K562 (cell line): ENCODE measurements at regions not wholly inside any gene's neighbourhood (a gene's known extent, or its start where the extent isn't known, plus 50 kb on each side); places are given as distances from the start of the nearest gene placed in this dataset.

Experiments
- AFF1 ChIP-seq, 2 experiments: fragments of 450-650 bp; IDR thresholded peaks; 2 replicates each; pipeline ENCODE4 v1.6.1; 2018; ENCODE audit warnings: mild to moderate bottlenecking in 2 of 2, low read depth in 1 of 2; ENCODE audit not compliant: partially characterized antibody in 2 of 2
- CBFA2T2 ChIP-seq: fragments of 450-650 bp; conservative IDR thresholded peaks from 2 replicates; pipeline ENCODE4 v1.6.1; 2017; ENCODE audit warnings: mild to moderate bottlenecking
- DACH1 ChIP-seq: fragments of 450-650 bp; IDR thresholded peaks from 2 replicates; pipeline ENCODE4 v1.6.1; 2018; ENCODE audit not compliant: partially characterized antibody
- DNMT1 ChIP-seq: fragments of 450-650 bp; IDR thresholded peaks from 2 replicates; pipeline ENCODE4 v1.6.1; 2016; ENCODE audit warnings: antibody characterized with exemption, mild to moderate bottlenecking
- RBM22 ChIP-seq: fragments of 200-400 bp; formaldehyde crosslinking; IDR thresholded peaks from 2 replicates; pipeline ENCODE4 v1.6.1; 2018; ENCODE audit warnings: low read length, low read depth; ENCODE audit not compliant: poor library complexity, severe bottlenecking
- TAF1 ChIP-seq: IDR thresholded peaks from 2 replicates; pipeline ENCODE4 v1.6.1; 2011; ENCODE audit warnings: mild to moderate bottlenecking, low read length, moderate library complexity; ENCODE audit not compliant: insufficient read depth, control insufficient read depth, severe bottlenecking; ENCODE audit errors: extremely low read depth
- TAF15 ChIP-seq: fragments of 200-400 bp; formaldehyde crosslinking; IDR thresholded peaks from 2 replicates; pipeline ENCODE4 v1.6.1; 2017; ENCODE audit warnings: mild to moderate bottlenecking, low read depth, low read length, moderate library complexity
- TAF7 ChIP-seq: fragments of 450-650 bp; IDR thresholded peaks from 2 replicates; pipeline ENCODE4 v1.6.1; 2016; ENCODE audit warnings: missing genetic modification characterization, missing compliant biosample characterization
- ZNF398 ChIP-seq: fragments of 250-450 bp; sonication (Bioruptor Pico); IDR thresholded peaks from 2 replicates; pipeline ENCODE4 v1.8.0; 2021; ENCODE audit warnings: moderate library complexity, mild to moderate bottlenecking, inconsistent platforms
- ZNF75A ChIP-seq: fragments of 450-650 bp; formaldehyde crosslinking; IDR thresholded peaks from 2 replicates; pipeline ENCODE4 v1.4.0; 2020; ENCODE audit warnings: mild to moderate bottlenecking
- ZNF76 ChIP-seq: fragments of 250-450 bp; sonication (Bioruptor Pico); IDR thresholded peaks from 2 replicates; pipeline ENCODE4 v1.4.0; 2020; ENCODE audit warnings: mild to moderate bottlenecking, moderate library complexity, borderline replicate concordance
- TF ChIP-seq, protein P1 (sequence below): fragments of 450-650 bp; IDR thresholded peaks from 2 replicates; pipeline ENCODE4 v1.6.1; 2016; ENCODE audit warnings: missing biosample characterization, missing genetic modification characterization

- no peak for TF ChIP-seq ZNF398 (CRISPR knock-in tag)
- no peak for TF ChIP-seq TAF15
- TF ChIP-seq RBM22, result no peak
- no peak for TF ChIP-seq ZNF75A (CRISPR knock-in tag)
- no peak for TF ChIP-seq DNMT1
- TF ChIP-seq CBFA2T2, result no peak
- TF ChIP-seq, protein P1, sequence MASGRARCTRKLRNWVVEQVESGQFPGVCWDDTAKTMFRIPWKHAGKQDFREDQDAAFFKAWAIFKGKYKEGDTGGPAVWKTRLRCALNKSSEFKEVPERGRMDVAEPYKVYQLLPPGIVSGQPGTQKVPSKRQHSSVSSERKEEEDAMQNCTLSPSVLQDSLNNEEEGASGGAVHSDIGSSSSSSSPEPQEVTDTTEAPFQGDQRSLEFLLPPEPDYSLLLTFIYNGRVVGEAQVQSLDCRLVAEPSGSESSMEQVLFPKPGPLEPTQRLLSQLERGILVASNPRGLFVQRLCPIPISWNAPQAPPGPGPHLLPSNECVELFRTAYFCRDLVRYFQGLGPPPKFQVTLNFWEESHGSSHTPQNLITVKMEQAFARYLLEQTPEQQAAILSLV (tag), result no peak
- TF ChIP-seq TAF7 (tag), result no peak
- TF ChIP-seq DACH1, result no peak
- no peak for TF ChIP-seq TAF1
- TF ChIP-seq ZNF76, result no peak
- no peak for TF ChIP-seq AFF1 (IDR thresholded peaks at IDR 0.05; ENCODE audit: low read depth in 1 of 2, partially characterized antibody in 2 of 2)
These were observed 84.2 kb downstream of the ARL4C start (continued) for GRCh38 chr2:234412726-234413125.
